Muscle of arm (tissue), 1 donor: ENCODE measurements at regions not wholly inside any gene's neighbourhood (a gene's known extent, or its start where the extent isn't known, plus 50 kb on each side); places are given as distances from the start of the nearest gene placed in this dataset.
"Not testable (repeated sequence)": the region's sequence is repeated elsewhere in the genome, so short reads cannot be mapped to it uniquely, and the experiment has no call there.

ENCODE experiments used
- DNase-seq: peaks from one replicate; pipeline ENCODE4 v3.0.0-alpha.2; 2013

DNA sequence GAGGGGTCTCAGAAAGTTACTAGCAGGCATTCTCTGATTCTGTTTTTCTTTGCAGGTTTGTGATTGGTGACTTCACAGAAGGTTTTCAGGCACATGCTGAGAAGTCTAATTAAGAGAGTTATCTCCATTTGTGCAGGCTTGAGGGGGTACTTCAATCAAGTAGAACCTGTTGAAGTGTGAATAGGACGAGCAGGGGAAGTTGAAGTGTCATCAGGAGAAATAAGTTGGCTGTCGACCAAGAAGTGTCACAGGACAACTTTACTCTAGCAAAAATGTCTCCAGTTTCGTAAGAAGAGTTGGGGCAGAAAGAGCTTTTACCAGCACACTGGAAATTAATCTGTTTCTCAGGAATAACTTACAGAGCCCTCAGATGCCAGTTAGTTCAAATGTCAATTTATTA lies 576.5 kb upstream of the SLITRK5 start:
- DNase-seq, result peak; percentile 1

DNA sequence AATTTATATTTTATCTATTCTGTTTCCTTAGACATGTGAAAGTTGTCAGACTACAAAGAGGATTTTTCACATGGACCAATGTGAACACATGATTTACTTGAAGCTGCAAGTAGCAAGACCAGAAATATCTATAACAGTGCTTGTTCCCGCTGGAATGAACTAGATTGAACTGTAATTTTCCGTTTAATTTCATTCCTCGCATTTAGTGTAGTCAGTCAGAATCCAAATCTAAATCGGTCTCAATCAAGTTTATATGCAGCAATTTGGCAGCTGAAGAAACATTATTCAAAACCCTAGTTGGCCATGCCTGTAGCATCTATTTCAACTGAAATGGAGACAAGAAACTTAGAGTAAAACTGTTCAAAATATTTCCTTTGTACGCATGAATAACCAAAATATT lies 570.7 kb upstream of the SLITRK5 start:
- DNase-seq, result no peak

GRCh38 chr13:87107651-87108050 lies 563.5 kb upstream of the SLITRK5 start:
- DNase-seq, result no peak

- DNase-seq, result no peak
Measured at GRCh38 chr13:87120476-87120875, 550.7 kb upstream of the SLITRK5 start.

GRCh38 chr13:87122551-87122950 lies 548.6 kb upstream of the SLITRK5 start:
- DNase-seq, result no peak

DNA sequence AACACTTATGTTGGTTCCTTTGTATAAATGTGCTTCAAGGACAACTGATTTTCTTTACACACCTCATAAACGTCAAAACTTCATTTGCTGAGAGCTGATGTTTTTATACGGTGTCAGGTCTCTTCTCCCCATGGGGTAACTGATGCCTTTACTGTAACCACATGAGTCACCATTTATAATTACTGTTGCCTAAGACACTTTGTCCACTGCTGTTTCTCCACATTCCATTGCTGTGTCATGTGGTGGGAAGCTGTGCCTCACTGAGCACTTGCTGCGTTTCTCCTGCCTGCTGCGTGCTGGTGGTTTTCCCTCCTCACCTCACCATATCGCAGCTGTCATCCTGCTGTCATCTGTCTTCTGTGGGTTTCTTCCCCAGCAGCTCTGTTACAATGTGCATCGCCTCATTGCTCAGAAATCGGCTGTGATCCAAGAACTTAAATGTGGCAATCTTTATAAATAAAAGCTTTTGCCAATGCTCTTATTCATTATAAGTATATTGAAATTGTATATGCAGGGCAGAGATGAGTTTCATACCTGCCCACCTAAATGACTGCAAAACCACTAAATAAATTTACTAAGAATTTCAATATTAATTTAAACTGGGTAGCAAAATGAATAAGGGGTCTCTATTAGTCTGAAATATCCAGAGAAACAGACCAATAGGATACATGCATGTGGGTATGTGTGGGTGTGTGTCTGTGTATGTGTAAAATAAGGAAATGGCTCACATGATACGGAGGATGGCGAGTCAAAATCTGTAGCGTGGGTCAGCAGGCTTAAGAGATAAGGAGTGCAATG lies 547.0 kb upstream of the SLITRK5 start:
- DNase-seq, result peak; percentile 7

DNA sequence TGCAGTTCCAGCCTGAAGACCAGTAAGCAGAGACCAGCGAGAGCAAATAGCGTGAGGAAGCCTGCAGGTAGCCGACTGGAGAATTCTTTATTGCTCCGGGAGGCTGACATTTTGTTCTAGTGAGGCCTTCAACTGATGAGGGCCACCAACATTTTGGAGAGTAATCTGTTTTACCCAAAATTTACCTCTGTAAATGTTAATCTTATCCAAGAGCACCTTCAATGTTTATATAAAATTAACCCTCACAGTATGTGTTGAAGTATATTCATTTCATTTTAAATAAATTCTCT lies 546.4 kb upstream of the SLITRK5 start:
- DNase-seq, result no peak

DNA sequence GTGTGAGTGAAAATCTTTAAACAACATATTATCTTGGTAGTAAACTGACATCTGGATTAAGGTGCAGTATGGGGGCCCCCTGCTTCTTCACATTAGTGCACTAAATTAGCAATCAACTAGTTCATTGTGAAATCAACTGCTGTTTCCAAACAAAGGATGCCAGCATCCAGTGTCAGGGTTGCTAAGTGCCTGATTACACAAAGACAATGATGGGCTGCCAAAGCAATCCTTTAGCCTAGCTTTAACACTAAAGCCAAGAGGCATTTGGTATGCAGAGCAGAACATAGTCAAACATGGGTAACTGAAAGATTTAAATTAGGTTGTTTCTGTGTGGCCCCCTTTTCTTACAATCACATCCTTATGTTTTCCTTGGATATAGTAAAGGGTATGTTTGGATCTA lies 543.1 kb upstream of the SLITRK5 start:
- DNase-seq, result no peak

DNA sequence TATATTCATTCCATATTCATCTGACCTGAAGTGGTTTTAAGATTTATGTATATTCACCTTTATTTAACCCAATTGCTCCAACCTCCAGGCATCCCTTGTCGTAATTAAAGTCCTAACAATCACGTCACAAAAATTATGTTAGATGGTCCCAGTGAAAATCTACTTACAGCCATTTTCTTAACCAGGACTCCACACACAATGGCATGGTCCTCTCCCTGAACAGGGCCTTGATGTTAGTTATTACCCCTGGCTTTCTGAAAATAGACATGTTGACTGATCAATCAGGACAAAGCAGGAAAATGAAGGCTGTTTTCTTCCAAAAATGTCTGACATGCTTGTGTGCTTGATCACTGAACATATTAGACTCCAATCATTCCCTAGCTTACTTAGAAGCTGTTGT lies 542.7 kb upstream of the SLITRK5 start:
- DNase-seq, result no peak

DNA sequence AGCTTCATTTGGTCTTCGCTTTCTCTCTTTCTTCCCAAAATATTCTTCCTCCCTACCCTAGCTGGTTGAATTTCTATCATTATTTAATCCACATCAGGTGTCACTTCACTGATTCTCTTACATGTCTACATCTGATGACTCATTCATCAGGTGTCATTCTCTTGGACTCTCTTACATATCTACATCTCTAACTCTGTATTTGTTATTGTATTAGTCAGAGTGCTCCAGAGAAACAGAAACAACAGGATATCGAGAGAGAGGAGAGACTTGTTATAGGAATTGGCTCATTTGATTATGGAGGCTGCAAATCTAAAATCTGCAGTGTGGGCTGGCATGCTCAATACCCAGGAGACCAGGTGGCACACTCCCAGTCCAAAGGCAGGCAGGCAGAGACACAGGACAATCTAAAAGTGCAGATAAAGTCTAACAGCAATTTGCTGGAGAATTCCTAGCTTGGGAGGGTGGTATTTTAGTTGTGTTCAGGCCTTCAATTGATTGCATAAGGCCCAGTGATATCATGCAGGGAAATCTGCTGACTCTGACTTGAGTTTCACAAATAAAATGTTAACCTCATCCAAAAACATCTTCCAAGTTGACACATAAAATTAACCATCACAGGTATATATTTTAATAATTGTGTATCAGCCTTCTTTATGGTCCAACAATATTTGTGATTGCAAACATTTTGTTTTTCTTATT lies 541.4 kb upstream of the SLITRK5 start:
- DNase-seq, result no peak

- DNase-seq, result no peak
Measured at GRCh38 chr13:87130423-87130822, 540.7 kb upstream of the SLITRK5 start.

DNA sequence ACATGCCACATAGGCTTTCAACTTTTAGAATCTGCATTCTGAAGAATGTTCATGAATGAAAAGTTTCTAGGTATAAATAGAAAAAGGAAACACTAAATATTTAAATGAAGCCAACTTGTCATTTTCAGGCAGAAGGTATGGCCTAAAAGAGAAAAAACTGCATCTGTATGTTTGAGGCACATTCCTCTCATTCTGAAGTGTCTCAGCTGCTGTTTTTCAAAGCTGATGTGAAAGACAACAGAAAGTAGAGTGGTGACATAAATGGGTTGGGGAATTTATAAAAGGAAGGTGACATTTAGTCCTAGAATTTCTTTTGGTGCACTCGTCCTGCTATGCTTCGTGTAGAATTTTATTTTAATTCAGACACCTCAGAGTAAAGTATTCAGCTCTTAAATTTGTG lies 539.6 kb upstream of the SLITRK5 start:
- no peak for DNase-seq

GRCh38 chr13:87138866-87139265 lies 532.3 kb upstream of the SLITRK5 start:
- DNase-seq, result no peak

DNA sequence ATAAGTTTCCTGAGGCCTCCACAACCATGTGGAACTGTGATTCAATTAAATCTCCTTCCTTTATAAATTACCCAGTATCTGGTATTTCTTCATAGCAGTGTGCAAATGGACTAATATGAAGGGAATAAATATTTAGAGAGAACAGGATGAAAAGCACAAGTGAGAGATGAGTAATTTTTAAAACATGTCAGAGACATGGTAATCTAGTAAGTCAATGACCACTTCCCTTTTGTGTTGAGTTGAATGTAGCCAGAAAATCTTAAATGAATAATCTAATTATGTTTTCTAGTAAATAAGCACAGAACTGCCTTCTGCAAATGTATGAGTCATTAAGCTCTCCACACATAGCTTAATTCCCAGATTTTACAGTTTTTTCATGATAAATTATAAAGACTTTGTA lies 524.1 kb upstream of the SLITRK5 start:
- no peak for DNase-seq

GRCh38 chr13:87153371-87153770 lies 517.8 kb upstream of the SLITRK5 start:
- no peak for DNase-seq

GRCh38 chr13:87166348-87166747 lies 504.8 kb upstream of the SLITRK5 start:
- no peak for DNase-seq

DNA sequence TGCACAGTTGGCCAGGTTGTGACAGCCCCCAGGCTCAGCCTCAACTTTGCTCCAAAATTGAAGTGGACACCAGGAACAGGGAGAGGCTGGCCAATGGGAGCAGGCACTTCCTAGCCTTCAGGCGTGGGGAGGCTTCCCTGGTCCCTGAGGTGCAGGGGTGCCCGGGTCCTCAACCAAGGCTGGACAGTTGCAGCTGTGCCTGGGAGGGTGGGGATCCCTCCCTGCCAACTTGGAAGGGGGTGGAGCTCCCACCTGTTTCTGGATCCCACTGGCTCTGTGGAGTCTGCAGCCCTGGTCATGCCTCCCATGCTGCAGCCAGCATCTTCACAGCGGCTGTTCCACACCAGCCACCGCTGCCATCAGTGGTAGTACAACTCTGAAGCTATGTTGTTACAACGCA lies 502.8 kb upstream of the SLITRK5 start:
- no peak for DNase-seq

- DNase-seq, result no peak
Measured at GRCh38 chr13:87169337-87169736, 501.8 kb upstream of the SLITRK5 start.

DNA sequence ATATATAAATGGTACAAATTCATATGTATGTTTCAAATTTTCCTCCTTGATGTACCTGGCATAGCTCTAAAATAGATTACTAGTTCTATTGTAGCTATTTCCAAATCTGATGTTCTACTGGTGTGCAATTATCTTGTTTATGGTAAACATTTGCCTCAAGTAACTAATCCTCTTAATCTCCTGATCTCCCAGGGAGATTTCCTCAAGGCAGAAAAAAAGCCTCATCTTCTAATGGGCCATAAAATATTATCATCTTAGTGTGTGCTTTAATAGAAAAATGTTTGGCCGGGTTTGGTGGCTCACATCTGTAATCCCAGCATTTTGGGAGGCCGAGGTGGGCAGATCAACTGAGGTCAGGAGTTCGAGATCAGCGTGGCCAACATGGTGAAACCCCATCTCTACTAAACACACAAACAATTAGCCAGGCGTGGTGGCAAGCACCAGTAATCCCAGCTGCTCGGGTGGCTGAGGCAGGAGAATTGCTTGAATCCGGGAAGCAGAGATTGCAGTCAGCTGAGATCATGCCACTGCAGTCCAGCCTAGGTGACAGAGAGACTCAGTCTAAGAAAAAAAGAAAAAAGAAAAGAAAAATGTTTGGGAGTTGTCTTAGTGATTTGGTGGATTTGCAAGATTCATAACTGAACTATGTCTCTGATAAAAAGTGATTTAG lies 498.9 kb upstream of the SLITRK5 start:
- DNase-seq, result no peak

- DNase-seq, result not testable (repeated sequence)
Measured at GRCh38 chr13:87185138-87185537, 486.0 kb upstream of the SLITRK5 start.

DNA sequence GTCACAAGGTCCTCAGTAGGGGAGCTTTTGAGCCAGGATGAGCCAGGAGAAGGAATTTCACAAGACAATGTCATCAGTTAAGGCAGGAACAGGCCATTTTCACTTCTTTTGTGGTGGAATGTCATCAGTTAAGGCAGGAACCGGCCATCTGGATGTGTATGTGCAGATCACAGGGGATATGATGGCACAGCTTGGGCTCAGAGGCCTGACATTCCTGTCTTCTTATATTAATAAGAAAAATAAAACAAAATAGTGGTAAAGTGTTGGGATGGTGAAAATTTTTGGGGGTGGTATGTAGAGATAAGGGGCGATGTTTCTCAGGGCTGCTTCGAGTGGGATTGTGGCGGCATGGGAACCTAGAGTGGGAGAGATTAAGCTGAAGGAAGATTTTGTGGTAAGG lies 484.5 kb upstream of the SLITRK5 start:
- not testable (repeated sequence) for DNase-seq

DNA sequence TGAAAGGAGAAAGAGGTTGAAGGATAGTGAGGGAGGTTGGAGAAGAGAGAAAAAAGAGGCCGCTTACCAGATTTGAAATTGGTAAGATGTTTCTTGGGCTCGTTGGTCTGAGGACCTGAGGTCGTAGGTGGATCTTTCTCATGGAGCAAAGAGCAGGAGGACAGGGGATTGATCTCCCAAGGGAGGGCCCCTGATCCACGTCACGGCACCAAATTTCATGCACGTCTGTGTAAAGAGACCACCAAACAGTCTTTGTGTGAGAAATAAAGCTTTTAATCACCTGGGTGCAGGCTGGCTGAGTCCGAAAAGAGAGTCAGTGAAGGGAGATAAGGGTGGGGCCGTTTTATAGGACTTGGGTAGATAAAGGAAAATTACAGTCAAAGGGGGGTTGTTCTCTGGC lies 479.7 kb upstream of the SLITRK5 start:
- DNase-seq, result not testable (repeated sequence)

DNA sequence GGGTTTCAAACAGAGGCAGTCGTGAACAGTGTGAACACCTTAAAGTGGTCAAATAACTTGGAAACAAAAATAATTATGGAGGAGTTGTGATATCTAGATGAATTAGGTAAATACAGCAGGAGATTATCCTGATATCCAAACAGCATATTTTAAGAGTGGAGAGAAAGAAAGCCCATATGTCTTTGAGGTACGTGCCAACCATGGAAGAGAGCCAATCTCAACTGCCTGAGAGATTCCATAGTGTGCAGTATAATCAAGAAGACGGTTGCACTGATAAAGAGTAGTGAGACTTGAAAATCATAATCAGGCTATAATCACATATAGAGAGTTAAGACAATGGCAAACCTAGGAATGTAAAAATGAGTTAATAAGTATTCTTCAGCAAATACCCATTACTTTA lies 472.8 kb upstream of the SLITRK5 start:
- DNase-seq, result no peak
